HCT116 (cell line): ENCODE measurements at regions not wholly inside any gene's neighbourhood (a gene's known extent, or its start where the extent isn't known, plus 50 kb on each side); places are given as distances from the start of the nearest gene placed in this dataset.

Experiments used
- ATAC-seq: fragments of 200-7000 bp; cut with Tn5 transposase; 2 replicates; pipeline ENCODE4 v1.9.1; 2020; ENCODE audit warnings: mild to moderate bottlenecking, moderate library complexity
- BruUV-seq: library from RNA; stranded (reverse); fragments of 400-500 nt; replicated peaks from 2 replicates; lab custom pipeline; 2021; lab: Mats Ljungman, UMichigan
- CTCF ChIA-PET: fragments of 300-600 bp; sonication (Branson Sonifier 250); formaldehyde crosslinking; loops from one replicate; lab custom pipeline; 2021; ENCODE audit warnings: antibody characterized with exemption; lab: Charles Lee
- POLR2A ChIA-PET: fragments of 300-600, 350-600 bp; sonication (Branson Sonifier 250); formaldehyde crosslinking; loops from one replicate; lab custom pipeline; 2021; ENCODE audit warnings: antibody characterized with exemption; lab: Charles Lee
- RAD21 ChIA-PET, 2 experiments: fragments of 300-600 bp; sonication (Branson Sonifier 250); formaldehyde crosslinking; loops; one replicate each; lab custom pipeline; 2023; ENCODE audit warnings: low total read pairs in 2 of 2; ENCODE audit not compliant: uncharacterized antibody in 2 of 2, unreplicated experiment in 2 of 2, low non-redundant PET in 1 of 2; lab: Charles Lee
- DNase-seq: peaks from one replicate; pipeline ENCODE4 v3.0.0-alpha.2; 2010; ENCODE audit warnings: low read depth, low spot score
- H2AFZ ChIP-seq: fragments of 200-600 bp; shearing (Covaris generic), sonication (generic); 2 replicates; pipeline ENCODE4 v1.6.1; 2017; ENCODE audit warnings: low read depth, mixed run types, mixed read lengths, antibody characterized with exemption, low read length; ENCODE audit not compliant: poor library complexity, severe bottlenecking
- H3K27ac ChIP-seq: 2 replicates; pipeline ENCODE4 v1.5.1; 2012; ENCODE audit warnings: low read depth, low read length
- H3K27me3 ChIP-seq: fragments of 200-600 bp; sonication (generic); 2 replicates; pipeline ENCODE4 v1.6.1; 2016; ENCODE audit warnings: mixed run types, low read length, mixed read lengths; ENCODE audit not compliant: insufficient read depth
- H3K36me3 ChIP-seq, 2 experiments: fragments of 200-500 bp in 1 of 2; fragments of 200-600 bp in 1 of 2; sonication (Bioruptor generic) in 1 of 2; sonication (generic) in 1 of 2; 2 replicates each; pipeline versions ENCODE4 v1.5.1 to v1.6.1; 2014 to 2016; ENCODE audit warnings: low read length in 2 of 2, inconsistent platforms in 1 of 2, mixed read lengths in 1 of 2, mixed run types in 1 of 2; ENCODE audit not compliant: insufficient read depth in 2 of 2, control insufficient read depth in 1 of 2
- H3K4me1 ChIP-seq, 2 experiments: fragments of 200-600 bp in 1 of 2; sonication (generic) in 1 of 2; 2 replicates each; pipeline versions ENCODE4 v1.5.1 to v1.6.1; 2012 to 2017; ENCODE audit warnings: low read length in 2 of 2, inconsistent platforms in 1 of 2, mild to moderate bottlenecking in 1 of 2, mixed read lengths in 1 of 2, mixed run types in 1 of 2, moderate library complexity in 1 of 2; ENCODE audit not compliant: insufficient read depth in 2 of 2, control insufficient read depth in 1 of 2
- H3K4me2 ChIP-seq: fragments of 200-600 bp; sonication (generic); 2 replicates; pipeline ENCODE4 v1.6.1; 2017; ENCODE audit warnings: mixed run types, low read length, mixed read lengths
- H3K4me3 ChIP-seq, 2 experiments: fragments of 200-600 bp in 1 of 2; sonication (generic) in 1 of 2; replicated peaks in 1 of 2; 2 replicates each; pipeline ENCODE4 v1.5.1; 2011 to 2016; ENCODE audit warnings: low read length in 2 of 2, control low read depth in 1 of 2, low read depth in 1 of 2, mild to moderate bottlenecking in 1 of 2, mixed read lengths in 1 of 2, mixed run types in 1 of 2
- H3K79me2 ChIP-seq: fragments of 200-600 bp; sonication (generic); 2 replicates; pipeline ENCODE4 v1.6.1; 2017; ENCODE audit warnings: mild to moderate bottlenecking, mixed run types, low read length, moderate library complexity, mixed read lengths; ENCODE audit not compliant: insufficient read depth
- H3K9ac ChIP-seq: fragments of 200-600 bp; sonication (generic); 2 replicates; pipeline ENCODE4 v1.6.1; 2016; ENCODE audit warnings: low read length, mixed read lengths
- H3K9me2 ChIP-seq: fragments of 200-600 bp; sonication (generic), shearing (Covaris generic); 2 replicates; pipeline ENCODE4 v1.6.1; 2017; ENCODE audit warnings: mixed run types, mild to moderate bottlenecking, moderate library complexity; ENCODE audit not compliant: insufficient read depth
- H3K9me3 ChIP-seq, 2 experiments: fragments of 200-500 bp in 1 of 2; fragments of 200-600 bp in 1 of 2; sonication (Bioruptor generic) in 1 of 2; sonication (generic) in 1 of 2; 2 replicates each; pipeline ENCODE4 v1.6.1; 2014 to 2017; ENCODE audit warnings: low read length in 2 of 2, mixed read lengths in 2 of 2, inconsistent platforms in 1 of 2, low read depth in 1 of 2, mild to moderate bottlenecking in 1 of 2, mixed run types in 1 of 2, moderate library complexity in 1 of 2; ENCODE audit not compliant: control insufficient read depth in 1 of 2, insufficient read depth in 1 of 2
- H4K20me1 ChIP-seq: fragments of 200-600 bp; sonication (generic), shearing (Covaris generic); 2 replicates; pipeline ENCODE4 v1.6.1; 2017; ENCODE audit warnings: mixed run types, mild to moderate bottlenecking, moderate library complexity; ENCODE audit not compliant: insufficient read depth
- EGR1 ChIP-seq: IDR thresholded peaks from 2 replicates; pipeline ENCODE4 v1.6.1; 2012; ENCODE audit warnings: low read depth
- EZH2 ChIP-seq: fragments of 200-600 bp; sonication (generic); IDR thresholded peaks from 2 replicates; pipeline ENCODE4 v1.6.1; 2017; ENCODE audit warnings: antibody characterized with exemption, mixed run types
- EZH2phosphoT487 ChIP-seq: fragments of 200-600 bp; IDR thresholded peaks from 2 replicates; pipeline ENCODE4 v1.6.1; 2018; ENCODE audit warnings: antibody characterized with exemption, borderline replicate concordance
- FOSL1 ChIP-seq: IDR thresholded peaks from 2 replicates; pipeline ENCODE4 v1.6.1; 2012; ENCODE audit warnings: low read depth
- JUND ChIP-seq: IDR thresholded peaks from 2 replicates; pipeline ENCODE4 v1.6.1; 2012
- POLR2A ChIP-seq: IDR thresholded peaks from 2 replicates; pipeline ENCODE4 v1.7.0; 2011; ENCODE audit warnings: borderline replicate concordance; ENCODE audit not compliant: insufficient read depth, insufficient read length; ENCODE audit errors: extremely low read depth
- POLR2AphosphoS5 ChIP-seq: IDR thresholded peaks from 2 replicates; pipeline ENCODE4 v1.6.1; 2011; ENCODE audit warnings: mild to moderate bottlenecking, low read depth, low read length, moderate library complexity
- REST ChIP-seq: IDR thresholded peaks from 2 replicates; pipeline ENCODE4 v1.6.1; 2012; ENCODE audit warnings: low read depth
- SIN3A ChIP-seq: IDR thresholded peaks from 2 replicates; pipeline ENCODE4 v1.6.1; 2012; ENCODE audit warnings: low read depth
- SP1 ChIP-seq: IDR thresholded peaks from 2 replicates; pipeline ENCODE4 v1.6.1; 2012; ENCODE audit warnings: low read depth
- SRF ChIP-seq: IDR thresholded peaks from 2 replicates; pipeline ENCODE4 v1.6.1; 2012; ENCODE audit warnings: low read depth
- TCF7L2 ChIP-seq: IDR thresholded peaks from 2 replicates; pipeline ENCODE4 v1.7.0; 2011; ENCODE audit warnings: borderline replicate concordance, inconsistent platforms; ENCODE audit not compliant: insufficient read depth, insufficient read length; ENCODE audit errors: extremely low read depth
- YY1 ChIP-seq: IDR thresholded peaks from 2 replicates; pipeline ENCODE4 v1.6.1; 2011; ENCODE audit warnings: low read length, low read depth, moderate library complexity, mild to moderate bottlenecking; ENCODE audit not compliant: insufficient replicate concordance; ENCODE audit errors: extremely low read depth
- ZBTB33 ChIP-seq: IDR thresholded peaks from 2 replicates; pipeline ENCODE4 v1.6.1; 2011; ENCODE audit warnings: mild to moderate bottlenecking, low read length, moderate library complexity; ENCODE audit not compliant: insufficient replicate concordance; ENCODE audit errors: extremely low read depth
- ZFX ChIP-seq: fragments of 450-650 bp; IDR thresholded peaks from 2 replicates; pipeline ENCODE4 v1.6.1; 2017
- ZNF274 ChIP-seq: fragments of 200-500 bp; sonication (Bioruptor generic); IDR thresholded peaks from 2 replicates; pipeline ENCODE4 v1.6.1; 2014; ENCODE audit warnings: mild to moderate bottlenecking, low read depth, low read length, inconsistent platforms
- intact Hi-C: fragments of 100-400 bp; cut with micrococcal nuclease; formaldehyde crosslinking; loops from 2 replicates; pipeline ENCODE4 v1.10.0; 2022
- TF ChIP-seq, protein P1 (sequence below): IDR thresholded peaks from 2 replicates; pipeline ENCODE4 v1.6.1; 2012
- TF ChIP-seq, protein P2 (sequence below): IDR thresholded peaks from 2 replicates; pipeline ENCODE4 v1.6.1; 2012
- TF ChIP-seq, protein P3 (sequence below), 3 experiments: fragments of 200-600 bp in 1 of 3; sonication (generic) in 1 of 3; IDR thresholded peaks in 2 of 3; conservative IDR thresholded peaks in 1 of 3; 2 replicates each; pipeline ENCODE4 v1.5.1; 2012 to 2017; ENCODE audit warnings: low read depth in 2 of 3, low read length in 2 of 3, antibody characterized with exemption in 1 of 3, borderline replicate concordance in 1 of 3, control low read depth in 1 of 3, mild to moderate bottlenecking in 1 of 3, mixed read lengths in 1 of 3, mixed run types in 1 of 3, moderate library complexity in 1 of 3; ENCODE audit not compliant: insufficient read depth in 1 of 3

- Histone ChIP-seq H2AFZ (no peak overlapping the region), H3K4me1 (no peaks in the 10 kb centered on the region)
- TF ChIP-seq REST (no peak), EZH2 (no peak), TCF7L2 (no peak), EZH2phosphoT487 (no peak), ZBTB33 (no peak), ZNF274 (no peak), SRF (no peak), POLR2A (no peak), FOSL1 (no peak), ZFX (no peak), POLR2AphosphoS5 (no peak), YY1 (no peak), SP1 (no peak), EGR1 (no peak), SIN3A (no peak), JUND (no peak)
- TF ChIP-seq, protein P1, sequence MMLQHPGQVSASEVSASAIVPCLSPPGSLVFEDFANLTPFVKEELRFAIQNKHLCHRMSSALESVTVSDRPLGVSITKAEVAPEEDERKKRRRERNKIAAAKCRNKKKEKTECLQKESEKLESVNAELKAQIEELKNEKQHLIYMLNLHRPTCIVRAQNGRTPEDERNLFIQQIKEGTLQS: no peak
- TF ChIP-seq, protein P2, sequence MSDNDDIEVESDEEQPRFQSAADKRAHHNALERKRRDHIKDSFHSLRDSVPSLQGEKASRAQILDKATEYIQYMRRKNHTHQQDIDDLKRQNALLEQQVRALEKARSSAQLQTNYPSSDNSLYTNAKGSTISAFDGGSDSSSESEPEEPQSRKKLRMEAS: no peak
- TF ChIP-seq, protein P3, sequence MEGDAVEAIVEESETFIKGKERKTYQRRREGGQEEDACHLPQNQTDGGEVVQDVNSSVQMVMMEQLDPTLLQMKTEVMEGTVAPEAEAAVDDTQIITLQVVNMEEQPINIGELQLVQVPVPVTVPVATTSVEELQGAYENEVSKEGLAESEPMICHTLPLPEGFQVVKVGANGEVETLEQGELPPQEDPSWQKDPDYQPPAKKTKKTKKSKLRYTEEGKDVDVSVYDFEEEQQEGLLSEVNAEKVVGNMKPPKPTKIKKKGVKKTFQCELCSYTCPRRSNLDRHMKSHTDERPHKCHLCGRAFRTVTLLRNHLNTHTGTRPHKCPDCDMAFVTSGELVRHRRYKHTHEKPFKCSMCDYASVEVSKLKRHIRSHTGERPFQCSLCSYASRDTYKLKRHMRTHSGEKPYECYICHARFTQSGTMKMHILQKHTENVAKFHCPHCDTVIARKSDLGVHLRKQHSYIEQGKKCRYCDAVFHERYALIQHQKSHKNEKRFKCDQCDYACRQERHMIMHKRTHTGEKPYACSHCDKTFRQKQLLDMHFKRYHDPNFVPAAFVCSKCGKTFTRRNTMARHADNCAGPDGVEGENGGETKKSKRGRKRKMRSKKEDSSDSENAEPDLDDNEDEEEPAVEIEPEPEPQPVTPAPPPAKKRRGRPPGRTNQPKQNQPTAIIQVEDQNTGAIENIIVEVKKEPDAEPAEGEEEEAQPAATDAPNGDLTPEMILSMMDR (IDR thresholded peaks at IDR 0.05 in 2 of 3, conservative IDR thresholded peaks at IDR 0.05 in 1 of 3; ENCODE audit: borderline replicate concordance in 1 of 3, insufficient read depth in 1 of 3, low read depth in 2 of 3, low read length in 2 of 3): no peak
- TF ChIP-seq, all 23 proteins: peak for 0
- intact Hi-C loops: no loop called here
- Histone ChIP-seq H3K9ac (no peak overlapping the region), H3K4me2 (no peak overlapping the region), H3K27ac (no peak overlapping the region), H3K9me3 (no peaks in the 10 kb centered on the region), H4K20me1 (no peaks in the 10 kb centered on the region), H3K4me3 (no peak overlapping the region), H3K36me3 (no peaks in the 10 kb centered on the region), H3K9me2 (no peaks in the 10 kb centered on the region), H3K27me3 (no peaks in the 10 kb centered on the region), H3K79me2 (no peaks in the 10 kb centered on the region)
- RAD21 ChIA-PET: no interaction called here
- CTCF ChIA-PET: no interaction called here
- BruUV-seq: no TSS peak
- ATAC-seq (no peak), DNase-seq (no peak)
- POLR2A ChIA-PET: no interaction called here
Observed at GRCh38 chr1:116290085-116290705, 82.8 kb upstream of the ATP1A1 start.
